A673 (cell line): ENCODE measurements at regions not wholly inside any gene's neighbourhood (a gene's known extent, or its start where the extent isn't known, plus 50 kb on each side); places are given as distances from the start of the nearest gene placed in this dataset.

ENCODE experiments used
- BruUV-seq: library from RNA; stranded (reverse); fragments of 400-500 nt; replicated peaks from 2 replicates; lab custom pipeline; 2021; lab: Mats Ljungman, UMichigan
- CTCF ChIA-PET: fragments of 300-600 bp; sonication (Branson Sonifier 250); formaldehyde crosslinking; loops from one replicate; lab custom pipeline; 2022; ENCODE audit warnings: antibody characterized with exemption; lab: Charles Lee
- POLR2A ChIA-PET: fragments of 300-600 bp; sonication (Branson Sonifier 250); formaldehyde crosslinking; loops from one replicate; lab custom pipeline; 2022; ENCODE audit warnings: antibody characterized with exemption; ENCODE audit not compliant: low non-redundant PET; lab: Charles Lee
- DNase-seq: peaks from one replicate; pipeline ENCODE4 v3.0.0-alpha.2; 2015; ENCODE audit warnings: low spot score
- H3K27ac ChIP-seq: fragments of 200-600 bp; sonication (generic); 2 replicates; pipeline ENCODE4 v1.5.1; 2016; ENCODE audit warnings: mixed run types, low read depth, mild to moderate bottlenecking, mixed read lengths, antibody characterized with exemption, low read length; ENCODE audit not compliant: poor library complexity, severe bottlenecking
- H3K27me3 ChIP-seq: fragments of 200-600 bp; sonication (generic); replicated peaks from 2 replicates; pipeline ENCODE4 v1.6.1; 2017; ENCODE audit warnings: mixed run types, low read depth, mild to moderate bottlenecking, mixed read lengths, antibody characterized with exemption, low read length; ENCODE audit not compliant: insufficient read depth, poor library complexity
- H3K36me3 ChIP-seq: fragments of 200-600 bp; sonication (generic); 2 replicates; pipeline ENCODE4 v1.6.1; 2016; ENCODE audit warnings: mixed run types, mild to moderate bottlenecking, mixed read lengths, antibody characterized with exemption, low read length; ENCODE audit not compliant: insufficient read depth, poor library complexity, severe bottlenecking
- H3K4me1 ChIP-seq: fragments of 200-600 bp; sonication (generic); 2 replicates; pipeline ENCODE4 v1.6.1; 2017; ENCODE audit warnings: mixed run types, mild to moderate bottlenecking, mixed read lengths, antibody characterized with exemption, low read length; ENCODE audit not compliant: insufficient read depth, poor library complexity, severe bottlenecking
- H3K4me3 ChIP-seq: fragments of 200-600 bp; sonication (generic); 2 replicates; pipeline ENCODE4 v1.5.1; 2016; ENCODE audit warnings: low read depth, mixed run types, mild to moderate bottlenecking, mixed read lengths, low read length; ENCODE audit not compliant: poor library complexity, severe bottlenecking
- H3K9me3 ChIP-seq: fragments of 200-600 bp; sonication (generic); 2 replicates; pipeline ENCODE4 v1.6.1; 2016; ENCODE audit warnings: mixed run types, low read depth, mild to moderate bottlenecking, mixed read lengths, antibody characterized with exemption, low read length; ENCODE audit not compliant: poor library complexity, severe bottlenecking
- CTCF ChIP-seq: fragments of 300-800, 200-600 bp; sonication (generic); conservative IDR thresholded peaks from 2 replicates; pipeline ENCODE4 v1.5.1; 2017; ENCODE audit warnings: low read depth, mild to moderate bottlenecking, antibody characterized with exemption, low read length, moderate library complexity, mixed read lengths
- EZH2 ChIP-seq: fragments of 200-600 bp; sonication (generic); IDR thresholded peaks from 2 replicates; pipeline ENCODE4 v1.6.1; 2017; ENCODE audit warnings: borderline replicate concordance, low read depth, mild to moderate bottlenecking, mixed read lengths, antibody characterized with exemption, low read length; ENCODE audit not compliant: poor library complexity, severe bottlenecking
- intact Hi-C: fragments of 100-400 bp; cut with micrococcal nuclease; formaldehyde crosslinking; loops from one replicate; pipeline ENCODE4 v1.10.0; 2022; ENCODE audit not compliant: unreplicated experiment

- H3K4me1 ChIP-seq: no peaks in the 10 kb centered on the region
- DNase-seq: no peak
- intact Hi-C loops: no loop called here
Observed at GRCh38 chr20:60650087-60650486, 602.0 kb upstream of the CDH4 start.

GRCh38 chr20:60652046-60652445 is 600.0 kb upstream of the CDH4 start:
- intact Hi-C loops: no loop called here
- no peak overlapping the region for H3K4me3 ChIP-seq
- TF ChIP-seq EZH2: no peak
- TF ChIP-seq CTCF: no peak
- no TSS peak for BruUV-seq
- no peak overlapping the region for H3K27ac ChIP-seq
- ChIA-PET POLR2A (no interaction called here), CTCF (no interaction called here)
- no peak for DNase-seq
- peaks cover 5% of the 10 kb centered on the region for H3K27me3 ChIP-seq
- H3K9me3 ChIP-seq: peaks cover 6% of the 10 kb centered on the region
- H3K4me1 ChIP-seq: no peaks in the 10 kb centered on the region
- H3K36me3 ChIP-seq: no peaks in the 10 kb centered on the region

More at GRCh38 chr20:60650087-60650486, 602.0 kb upstream of the CDH4 start:
- CTCF ChIA-PET: no interaction called here
- POLR2A ChIA-PET: no interaction called here
- Histone ChIP-seq H3K9me3 (peaks cover 13% of the 10 kb centered on the region), H3K4me3 (no peak overlapping the region), H3K27me3 (peaks cover 18% of the 10 kb centered on the region), H3K36me3 (no peaks in the 10 kb centered on the region), H3K27ac (no peak overlapping the region)
- no TSS peak for BruUV-seq
- TF ChIP-seq EZH2: no peak
- no peak for TF ChIP-seq CTCF

- CTCF ChIA-PET: no interaction called here
Observed at GRCh38 chr20:60652615-60653014, 599.4 kb upstream of the CDH4 start.

More at GRCh38 chr20:60652615-60653014, 599.4 kb upstream of the CDH4 start:
- Histone ChIP-seq H3K27ac (no peak overlapping the region), H3K4me3 (no peak overlapping the region), H3K4me1 (no peaks in the 10 kb centered on the region), H3K27me3 (peaks cover 2% of the 10 kb centered on the region), H3K36me3 (no peaks in the 10 kb centered on the region), H3K9me3 (peaks cover 6% of the 10 kb centered on the region)
- POLR2A ChIA-PET: no interaction called here
- intact Hi-C loops: no loop called here
- TF ChIP-seq EZH2 (no peak), CTCF (no peak)
- no TSS peak for BruUV-seq
- DNase-seq: no peak
